ENCODE measurements at regions not wholly inside any gene's neighbourhood (a gene's known extent, or its start where the extent isn't known, plus 50 kb on each side); places are given as distances from the start of the nearest gene placed in this dataset.

GRCh38 chr13:31038834-31039552 is 106.5 kb downstream of the TEX26 start:
- Histone ChIP-seq H3K27me3 (no peaks in the 10 kb centered on the region), H3K36me3 (no peaks in the 10 kb centered on the region), H3K27ac (no peak overlapping the region), H3K4me1 (peaks cover 2% of the 10 kb centered on the region), H3K4me3 (no peak overlapping the region), H3K9me3 (no peaks in the 10 kb centered on the region)
- intact Hi-C loops (cut with DNase I): no loop called here
- TF ChIP-seq POLR2A (IDR thresholded peaks at IDR 0.05): no peak
- DNase-seq (ENCODE audit: extremely low spot score in 2 of 2): peak in 1 of 2 donors; percentile 58

GRCh38 chr13:31037874-31038500 is 105.5 kb downstream of the TEX26 start:
- peak in 1 of 2 donors; percentile 74 for DNase-seq (ENCODE audit: extremely low spot score in 2 of 2)
- H3K36me3 ChIP-seq: no peaks in the 10 kb centered on the region
- TF ChIP-seq POLR2AphosphoS5 (IDR thresholded peaks at IDR 0.05; ENCODE audit: insufficient read depth in 1 of 2, low read depth in 1 of 2) (no peak), CTCF (IDR thresholded peaks at IDR 0.05) (no peak), POLR2A (IDR thresholded peaks at IDR 0.05) (no peak)
- H3K4me3 ChIP-seq: no peak overlapping the region
- no peaks in the 10 kb centered on the region for H3K4me1 ChIP-seq
- H3K27me3 ChIP-seq: no peaks in the 10 kb centered on the region
- intact Hi-C loops (cut with DNase I): no loop called here
- H3K27ac ChIP-seq: no peak overlapping the region
- H3K9me3 ChIP-seq: no peaks in the 10 kb centered on the region

- no peaks in the 10 kb centered on the region for H3K9me3 ChIP-seq
- H3K4me3 ChIP-seq: no peak overlapping the region
- no peaks in the 10 kb centered on the region for H3K4me1 ChIP-seq
- intact Hi-C loops (cut with DNase I): no loop called here
- no peaks in the 10 kb centered on the region for H3K36me3 ChIP-seq
- H3K27ac ChIP-seq: no peak overlapping the region
- DNase-seq (ENCODE audit: extremely low spot score in 2 of 2): peak in 1 of 2 donors; percentile 49
- H3K27me3 ChIP-seq: no peaks in the 10 kb centered on the region
- TF ChIP-seq POLR2AphosphoS5 (IDR thresholded peaks at IDR 0.05; ENCODE audit: insufficient read depth in 1 of 2, low read depth in 1 of 2) (no peak), POLR2A (IDR thresholded peaks at IDR 0.05) (no peak), CTCF (IDR thresholded peaks at IDR 0.05) (no peak)
Measured at GRCh38 chr13:31036731-31037695, 104.6 kb downstream of the TEX26 start.

- intact Hi-C loops (cut with DNase I): no loop called here
- no peaks in the 10 kb centered on the region for H3K36me3 ChIP-seq
- no peaks in the 10 kb centered on the region for H3K9me3 ChIP-seq
- H3K27ac ChIP-seq: no peak overlapping the region
- TF ChIP-seq CTCF (IDR thresholded peaks at IDR 0.05) (no peak), POLR2AphosphoS5 (IDR thresholded peaks at IDR 0.05; ENCODE audit: insufficient read depth in 1 of 2, low read depth in 1 of 2) (no peak), POLR2A (IDR thresholded peaks at IDR 0.05) (no peak)
- no peak for DNase-seq (ENCODE audit: extremely low spot score in 2 of 2)
- H3K27me3 ChIP-seq: no peaks in the 10 kb centered on the region
- H3K4me1 ChIP-seq: no peaks in the 10 kb centered on the region
- H3K4me3 ChIP-seq: no peak overlapping the region
Measured at GRCh38 chr13:31035185-31035965, 102.9 kb downstream of the TEX26 start.

All from vagina (tissue), 2 donors.